ENCODE measurements at regions not wholly inside any gene's neighbourhood (a gene's known extent, or its start where the extent isn't known, plus 50 kb on each side); places are given as distances from the start of the nearest gene placed in this dataset.

GRCh38 chr12:90802727-90803126, 152.2 kb downstream of the CCER1 start:
- TF ChIP-seq, protein P1, sequence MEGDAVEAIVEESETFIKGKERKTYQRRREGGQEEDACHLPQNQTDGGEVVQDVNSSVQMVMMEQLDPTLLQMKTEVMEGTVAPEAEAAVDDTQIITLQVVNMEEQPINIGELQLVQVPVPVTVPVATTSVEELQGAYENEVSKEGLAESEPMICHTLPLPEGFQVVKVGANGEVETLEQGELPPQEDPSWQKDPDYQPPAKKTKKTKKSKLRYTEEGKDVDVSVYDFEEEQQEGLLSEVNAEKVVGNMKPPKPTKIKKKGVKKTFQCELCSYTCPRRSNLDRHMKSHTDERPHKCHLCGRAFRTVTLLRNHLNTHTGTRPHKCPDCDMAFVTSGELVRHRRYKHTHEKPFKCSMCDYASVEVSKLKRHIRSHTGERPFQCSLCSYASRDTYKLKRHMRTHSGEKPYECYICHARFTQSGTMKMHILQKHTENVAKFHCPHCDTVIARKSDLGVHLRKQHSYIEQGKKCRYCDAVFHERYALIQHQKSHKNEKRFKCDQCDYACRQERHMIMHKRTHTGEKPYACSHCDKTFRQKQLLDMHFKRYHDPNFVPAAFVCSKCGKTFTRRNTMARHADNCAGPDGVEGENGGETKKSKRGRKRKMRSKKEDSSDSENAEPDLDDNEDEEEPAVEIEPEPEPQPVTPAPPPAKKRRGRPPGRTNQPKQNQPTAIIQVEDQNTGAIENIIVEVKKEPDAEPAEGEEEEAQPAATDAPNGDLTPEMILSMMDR (IDR thresholded peaks at IDR 0.05): no peak

DNA sequence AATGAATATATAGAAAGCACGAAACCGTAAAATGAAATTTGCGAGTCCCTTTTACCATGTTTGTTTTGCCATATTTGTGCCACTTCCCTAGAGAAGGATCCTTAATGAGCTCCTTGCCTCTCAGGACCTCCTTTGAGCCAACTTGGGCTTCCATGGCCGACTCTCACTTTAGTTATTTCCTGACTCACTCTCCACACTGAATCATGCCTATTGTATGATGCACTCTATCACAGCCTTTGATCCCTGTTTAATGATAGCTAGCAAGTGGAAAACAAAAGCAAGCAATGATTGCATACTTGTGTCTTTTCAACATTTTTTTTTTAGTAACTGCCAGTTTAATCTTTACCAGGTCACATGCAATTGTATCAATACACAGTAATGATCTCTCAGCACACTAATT, 153.2 kb downstream of the CCER1 start:
- TF ChIP-seq, protein P1 (IDR thresholded peaks at IDR 0.05): no peak

DNA sequence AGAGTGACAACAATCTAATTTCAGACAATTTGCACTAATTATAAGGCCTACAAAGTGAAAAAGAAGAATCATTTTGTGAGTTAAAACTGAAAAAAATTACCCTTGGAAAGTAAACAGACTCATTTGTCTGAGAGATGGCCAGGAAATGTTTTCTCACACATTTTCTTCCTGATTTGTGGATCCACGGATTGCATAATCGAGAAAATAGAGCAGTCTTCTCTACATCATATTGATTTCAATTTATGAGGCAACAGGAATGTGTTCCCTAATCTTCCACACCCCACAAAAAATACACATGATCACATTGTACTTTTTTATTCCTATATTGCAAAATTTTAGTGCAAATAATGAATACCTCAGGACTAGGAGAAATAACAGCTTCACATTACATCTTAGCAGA, 160.8 kb downstream of the CCER1 start:
- TF ChIP-seq, protein P1 (IDR thresholded peaks at IDR 0.05): no peak

DNA sequence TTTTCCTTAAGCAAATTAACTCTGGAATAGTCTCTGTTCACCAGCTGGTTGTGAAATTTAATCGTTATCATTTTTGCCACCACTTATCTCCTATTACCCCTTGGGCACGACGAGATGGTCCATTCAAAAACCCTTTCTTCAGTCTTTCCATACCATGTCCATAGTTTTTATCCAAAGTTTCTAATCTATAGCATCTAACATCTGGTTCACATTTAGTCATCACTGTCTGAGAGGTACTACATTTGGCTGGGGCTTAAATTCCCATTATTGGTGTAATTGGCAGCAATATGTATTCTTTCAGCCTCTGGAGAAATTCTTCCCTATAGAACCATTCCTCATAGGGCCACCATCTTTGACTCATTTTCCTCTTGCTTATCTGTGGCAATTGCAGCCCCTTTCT, 163.5 kb downstream of the CCER1 start:
- TF ChIP-seq, protein P1 (IDR thresholded peaks at IDR 0.05): no peak

GRCh38 chr12:90790747-90791146, 164.2 kb downstream of the CCER1 start:
- TF ChIP-seq, protein P1 (IDR thresholded peaks at IDR 0.05): no peak

GRCh38 chr12:90773491-90773890, 181.5 kb downstream of the CCER1 start:
- TF ChIP-seq, protein P1 (IDR thresholded peaks at IDR 0.05): no peak

DNA sequence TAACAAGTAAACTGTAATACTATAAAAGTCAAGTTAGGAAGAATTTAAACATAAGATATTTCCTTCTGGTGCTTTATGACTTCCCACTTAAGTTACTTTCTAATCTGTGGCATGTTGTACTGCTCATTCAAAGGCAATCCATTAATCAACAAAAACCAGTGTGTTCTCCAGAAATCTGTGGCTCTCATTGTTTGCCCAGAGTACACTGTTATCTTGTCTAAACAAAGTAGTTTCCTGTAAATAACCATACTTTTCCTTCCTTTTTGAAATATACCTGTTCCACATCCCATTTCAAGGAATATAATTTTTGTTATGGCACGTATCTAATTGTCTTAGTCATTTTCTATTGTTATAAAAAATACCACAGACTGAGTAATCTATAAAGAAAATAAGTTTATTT, 184.1 kb downstream of the CCER1 start:
- TF ChIP-seq, protein P1 (IDR thresholded peaks at IDR 0.05): no peak

DNA sequence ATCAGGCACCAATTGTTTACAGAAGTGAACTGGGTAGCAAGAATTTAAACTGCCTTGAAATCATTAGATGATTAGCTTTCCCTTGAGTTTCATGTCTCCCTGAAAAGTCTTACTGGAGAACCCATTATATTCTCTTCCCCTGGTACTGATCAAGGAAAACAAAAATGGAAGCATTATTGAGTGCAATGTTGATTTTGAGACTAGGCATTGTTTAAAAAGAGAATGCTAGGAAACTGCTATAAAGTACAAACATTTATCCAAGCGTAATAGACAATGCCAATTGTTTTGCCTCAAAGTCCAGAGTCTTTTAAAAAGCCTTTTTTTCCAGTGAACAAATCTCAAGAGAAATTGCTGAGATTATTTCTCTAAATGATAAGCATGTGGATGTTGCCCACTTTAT, 197.0 kb downstream of the CCER1 start:
- TF ChIP-seq, protein P1 (IDR thresholded peaks at IDR 0.05): no peak

Measured in LNCAP (cell line).